DMS114 treated with DMSO at 0.1 percent for 48 hours (cell line): ENCODE measurements at regions not wholly inside any gene's neighbourhood (a gene's known extent, or its start where the extent isn't known, plus 50 kb on each side); places are given as distances from the start of the nearest gene placed in this dataset.

Source experiments
- DNase-seq: peaks from one replicate; lab custom pipeline; 2025; ENCODE audit not compliant: unreplicated experiment; lab: John Stamatoyannopoulos, UW

- no peak for DNase-seq
These were observed 261.5 kb upstream of the COL8A1 start for GRCh38 chr3:99376926-99377325.

DNA sequence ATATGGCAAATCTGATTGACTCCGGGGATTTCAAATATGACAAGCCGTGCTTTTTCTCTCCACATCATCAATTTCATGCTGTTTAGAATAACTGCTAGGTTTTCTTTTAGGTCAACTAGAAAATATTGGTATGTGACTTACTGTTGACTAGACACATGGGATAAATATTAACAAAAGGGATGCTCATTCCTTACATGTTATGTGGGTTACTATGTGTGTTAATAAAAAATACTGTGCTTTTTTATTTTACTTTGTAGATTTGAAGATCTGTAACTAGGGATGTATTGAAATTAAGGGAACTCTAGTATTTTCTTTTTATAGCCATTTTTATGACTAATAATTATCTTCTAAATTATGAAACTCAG lies 264.6 kb upstream of the COL8A1 start:
- DNase-seq, result no peak

GRCh38 chr3:99373088-99373845 lies 265.1 kb upstream of the COL8A1 start:
- no peak for DNase-seq

DNA sequence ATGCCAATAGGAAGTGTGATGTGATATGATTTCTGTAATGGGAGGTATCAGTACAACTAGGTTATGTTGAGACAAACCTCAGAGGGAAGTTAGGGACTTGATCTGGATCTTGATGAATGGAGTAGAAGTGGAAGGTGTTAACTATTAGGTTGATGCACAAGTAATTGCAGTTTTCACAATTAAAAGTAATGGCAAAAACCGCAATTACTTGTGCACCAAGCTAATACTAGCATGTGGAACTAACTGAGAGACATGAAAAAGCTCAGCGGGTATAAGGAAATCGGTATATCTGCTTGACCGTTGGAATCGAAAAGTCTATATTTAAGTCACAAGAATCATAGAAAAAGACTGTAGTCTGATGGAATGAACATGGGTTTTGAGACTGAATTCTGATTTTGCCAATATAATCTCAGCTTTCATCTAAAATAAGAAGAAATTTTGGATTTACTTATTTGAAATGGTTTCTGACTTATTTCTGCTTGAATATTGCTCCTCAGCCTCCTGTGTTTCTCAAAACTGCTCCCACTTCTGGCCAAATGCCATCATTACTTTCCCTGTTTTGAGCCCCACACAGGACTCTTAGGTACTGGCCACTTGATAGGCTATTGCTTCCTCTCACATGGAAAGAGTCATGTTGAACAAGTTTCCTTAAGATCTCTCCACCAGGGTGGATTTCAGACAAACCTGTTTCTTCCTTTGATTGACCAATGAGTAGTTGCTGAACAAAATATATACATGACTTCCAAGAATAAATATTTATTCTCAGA lies 271.5 kb upstream of the COL8A1 start:
- DNase-seq, result no peak

- DNase-seq, result no peak
These were observed 272.4 kb upstream of the COL8A1 start for GRCh38 chr3:99365979-99366378.

- no peak for DNase-seq
These were observed 273.0 kb upstream of the COL8A1 start for GRCh38 chr3:99365396-99365795.

- no peak for DNase-seq
These were observed 281.3 kb upstream of the COL8A1 start for GRCh38 chr3:99357131-99357530.

DNA sequence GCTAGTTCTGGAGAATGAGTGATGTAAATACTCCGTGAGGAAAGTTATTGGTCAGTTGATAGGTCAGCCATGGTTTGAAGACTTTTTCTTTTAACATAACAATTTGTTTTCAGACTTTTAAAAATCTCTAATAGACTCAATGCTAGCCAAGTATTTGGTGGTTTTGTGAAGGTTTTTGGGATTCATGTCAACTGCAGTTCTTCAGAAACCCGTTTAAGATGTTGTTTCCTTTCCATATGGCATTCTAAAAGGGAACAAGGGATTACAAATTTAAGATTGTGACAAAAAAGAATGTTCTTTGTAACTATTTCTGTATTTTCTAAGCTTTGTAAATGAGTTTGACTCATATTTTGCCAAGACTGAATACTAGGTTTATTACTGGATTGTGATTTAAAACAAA lies 281.7 kb upstream of the COL8A1 start:
- DNase-seq, result no peak

GRCh38 chr3:99355465-99355864 lies 282.9 kb upstream of the COL8A1 start:
- no peak for DNase-seq

DNA sequence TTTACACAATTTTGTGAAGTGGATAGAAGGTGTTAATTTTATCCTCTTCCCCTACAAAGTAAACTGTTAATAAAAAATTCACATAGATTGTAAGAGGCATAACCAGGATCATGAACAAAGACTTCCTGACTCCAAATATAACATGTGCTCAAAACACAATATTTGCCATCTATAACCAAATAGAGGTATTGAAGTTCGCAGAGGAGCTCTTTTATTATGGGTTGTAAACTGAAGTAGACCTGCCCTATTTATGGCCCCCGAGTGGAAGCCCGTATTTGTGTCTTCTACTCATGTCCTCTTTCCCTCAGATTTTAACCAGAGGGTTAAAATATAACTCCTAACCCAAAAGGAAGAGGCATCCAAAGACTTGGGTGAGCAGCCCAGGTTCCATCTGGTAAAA lies 285.6 kb upstream of the COL8A1 start:
- DNase-seq, result no peak

DNA sequence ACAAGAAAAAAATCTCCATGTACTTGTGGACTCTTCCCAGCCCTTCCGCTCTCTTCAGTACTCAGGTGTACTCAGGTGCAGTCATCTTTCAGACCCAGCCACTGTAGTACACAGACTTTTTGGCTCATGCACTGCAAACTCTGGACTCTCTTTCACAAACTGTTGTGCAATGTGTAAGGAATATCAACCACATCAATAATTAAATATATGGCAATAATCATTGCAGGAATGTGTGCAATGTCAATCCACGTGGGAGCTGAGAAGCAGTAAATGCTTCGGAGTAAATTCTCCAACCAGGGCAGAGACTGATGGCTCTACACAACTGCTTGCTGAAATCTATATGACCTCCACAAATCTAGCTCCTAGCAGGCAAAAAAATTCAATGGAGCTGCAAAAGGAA lies 287.3 kb upstream of the COL8A1 start:
- no peak for DNase-seq

GRCh38 chr3:99348451-99348850 lies 289.9 kb upstream of the COL8A1 start:
- no peak for DNase-seq

DNA sequence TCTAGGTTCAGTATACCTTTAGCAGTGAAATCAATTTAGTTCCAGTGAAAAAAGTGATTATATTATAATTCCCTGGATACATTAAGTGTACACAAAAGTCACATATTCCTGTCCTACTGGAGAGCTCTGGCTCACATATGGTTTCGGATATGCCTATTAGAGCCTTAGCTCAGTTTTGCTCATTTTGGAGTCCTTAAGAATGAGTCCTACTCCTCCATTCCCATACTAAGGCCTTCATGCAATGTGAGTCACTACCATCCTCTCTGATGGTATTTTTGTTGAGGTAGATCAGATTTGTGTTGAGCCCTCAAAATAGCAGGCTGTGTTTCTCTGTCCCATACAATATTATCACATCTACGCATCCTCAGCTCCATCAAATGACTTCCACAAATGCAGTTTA lies 294.2 kb upstream of the COL8A1 start:
- no peak for DNase-seq

DNA sequence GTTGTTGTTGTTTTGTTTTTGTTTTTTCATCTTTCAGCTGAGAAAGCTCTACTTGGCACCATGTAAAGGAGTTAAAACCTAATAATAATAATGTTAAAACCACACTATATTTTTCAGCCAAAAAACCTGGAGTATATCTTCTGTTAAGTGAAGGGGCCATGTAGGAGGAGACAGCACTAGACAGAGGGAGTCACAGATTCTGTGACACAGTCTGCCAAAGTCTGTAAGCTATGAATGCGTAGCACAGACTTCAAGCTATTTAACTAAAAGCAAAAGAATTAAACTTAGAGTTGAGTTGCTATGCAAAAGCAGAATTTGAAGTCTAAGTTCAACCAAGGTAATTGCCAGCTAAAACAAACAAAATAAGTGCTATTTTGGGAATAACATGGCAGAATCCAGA lies 296.0 kb upstream of the COL8A1 start:
- DNase-seq, result no peak

- DNase-seq, result no peak
These were observed 299.2 kb upstream of the COL8A1 start for GRCh38 chr3:99339222-99339621.

- DNase-seq, result no peak
These were observed 305.7 kb upstream of the COL8A1 start for GRCh38 chr3:99332718-99333117.

GRCh38 chr3:99332276-99332675 lies 306.1 kb upstream of the COL8A1 start:
- no peak for DNase-seq

DNA sequence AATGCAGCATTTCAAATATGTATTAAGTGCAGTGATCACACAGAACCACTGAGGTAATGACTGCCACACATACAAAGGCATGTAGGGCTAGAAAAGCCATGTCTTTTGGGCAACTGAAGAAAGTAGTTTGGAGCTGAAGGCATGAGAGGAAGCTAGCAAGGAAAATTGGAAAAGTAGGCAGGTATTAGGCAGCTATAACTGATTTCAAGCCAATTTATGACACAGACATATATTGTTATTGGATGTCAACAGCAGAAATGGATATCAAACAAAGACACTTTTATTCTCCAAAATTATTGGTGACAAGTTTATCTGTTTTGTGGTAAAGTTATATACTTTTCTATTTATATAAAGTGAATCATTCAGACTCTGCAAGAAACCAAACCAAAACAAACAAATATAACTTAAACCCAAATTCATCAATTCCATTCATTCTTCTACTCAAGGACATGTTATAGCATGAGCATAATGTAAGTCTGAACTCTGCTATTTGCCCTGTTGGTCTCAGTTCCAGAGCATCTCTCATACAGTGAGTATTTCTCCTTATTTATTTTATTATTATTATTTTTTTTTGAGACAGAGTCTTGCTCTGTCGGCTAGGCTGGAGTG lies 307.4 kb upstream of the COL8A1 start:
- no peak for DNase-seq

- no peak for DNase-seq
These were observed 308.1 kb upstream of the COL8A1 start for GRCh38 chr3:99330281-99330680.

- no peak for DNase-seq
These were observed 313.0 kb upstream of the COL8A1 start for GRCh38 chr3:99325402-99325801.

DNA sequence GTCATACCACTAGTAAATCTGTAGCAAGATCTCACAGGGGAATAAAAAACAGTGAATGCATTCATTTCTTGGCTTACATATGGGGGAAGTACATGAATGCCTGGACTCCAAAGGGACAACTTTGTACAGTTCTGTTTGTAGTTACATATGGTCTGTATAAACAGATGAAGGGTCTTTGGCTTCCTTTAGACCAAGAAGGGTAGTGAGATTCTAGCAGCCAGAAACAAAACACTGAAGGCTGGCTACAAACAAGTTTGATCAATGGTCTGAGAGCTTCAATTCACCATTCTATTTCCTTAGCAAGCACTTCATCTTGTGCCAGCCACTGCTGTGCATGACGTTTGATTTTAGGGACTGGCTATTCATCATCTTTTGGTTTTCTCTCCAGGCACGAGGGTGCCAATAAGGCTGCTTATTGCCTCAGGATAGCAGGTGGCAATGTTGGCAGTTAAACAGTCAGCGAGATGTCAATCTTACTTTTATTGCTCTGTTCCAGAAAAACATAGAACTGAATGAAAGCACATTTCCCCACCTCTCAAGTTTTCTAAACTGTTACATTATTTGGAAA lies 313.7 kb upstream of the COL8A1 start:
- DNase-seq, result no peak

- no peak for DNase-seq
These were observed 314.5 kb upstream of the COL8A1 start for GRCh38 chr3:99323940-99324339.
